ENCODE measurements at regions not wholly inside any gene's neighbourhood (a gene's known extent, or its start where the extent isn't known, plus 50 kb on each side); places are given as distances from the start of the nearest gene placed in this dataset.

GRCh38 chr10:8576911-8577310 lies 522.4 kb downstream of the GATA3 start (continued):
- no peak for TF ChIP-seq EP300 (IDR thresholded peaks at IDR 0.05; ENCODE audit: borderline replicate concordance in 1 of 2, control insufficient read depth in 1 of 2, low read depth in 2 of 2, low read length in 2 of 2)
- TF ChIP-seq POLR2AphosphoS5 (IDR thresholded peaks at IDR 0.05; ENCODE audit: low read length): no peak
- TF ChIP-seq, protein P1, sequence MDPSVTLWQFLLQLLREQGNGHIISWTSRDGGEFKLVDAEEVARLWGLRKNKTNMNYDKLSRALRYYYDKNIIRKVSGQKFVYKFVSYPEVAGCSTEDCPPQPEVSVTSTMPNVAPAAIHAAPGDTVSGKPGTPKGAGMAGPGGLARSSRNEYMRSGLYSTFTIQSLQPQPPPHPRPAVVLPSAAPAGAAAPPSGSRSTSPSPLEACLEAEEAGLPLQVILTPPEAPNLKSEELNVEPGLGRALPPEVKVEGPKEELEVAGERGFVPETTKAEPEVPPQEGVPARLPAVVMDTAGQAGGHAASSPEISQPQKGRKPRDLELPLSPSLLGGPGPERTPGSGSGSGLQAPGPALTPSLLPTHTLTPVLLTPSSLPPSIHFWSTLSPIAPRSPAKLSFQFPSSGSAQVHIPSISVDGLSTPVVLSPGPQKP (IDR thresholded peaks at IDR 0.05; ENCODE audit: low read depth, low read length): no peak

DNA sequence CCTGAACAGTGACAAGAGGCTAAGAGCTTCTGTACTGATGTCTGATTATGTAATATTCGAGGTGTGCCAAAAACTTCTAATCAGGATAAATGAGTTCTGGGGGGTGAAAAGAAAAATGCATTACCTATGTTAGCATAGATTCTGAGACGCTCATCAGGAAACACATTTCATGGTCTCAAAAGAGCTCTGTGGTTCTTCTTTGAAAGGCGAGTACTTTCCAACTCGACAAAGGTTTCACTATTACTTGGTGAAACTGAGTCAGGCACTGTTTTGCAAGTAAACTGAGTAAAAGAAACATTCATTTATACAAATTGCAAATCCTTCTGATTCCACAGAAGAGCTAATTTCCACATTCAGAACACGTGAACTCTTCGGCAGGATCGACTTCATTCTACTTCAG lies 523.2 kb downstream of the GATA3 start:
- ChIA-PET CTCF (no interaction called here), SMC1A (ENCODE audit: uncharacterized antibody, unreplicated experiment) (interaction anchor here (0.8 to 1.0 kb wide), 2 partner anchors 8 to 26 kb away, joined by 3 to 4 read pairs; no protein-coding TSS in a partner anchor), POLR2A (no interaction called here), RAD21 (ENCODE audit: unreplicated experiment) (no interaction called here)
- no TSS peak for BruUV-seq (replicated peaks)
- ATAC-seq (no peak), FAIRE-seq (no peak), DNase-seq (ENCODE audit: low read depth, low spot score) (no peak)
- Histone ChIP-seq H3K4me3 (no peak overlapping the region), H3K4me2 (ENCODE audit: control insufficient read depth, insufficient read depth) (no peak overlapping the region), H3K79me2 (ENCODE audit: control insufficient read depth, insufficient read depth, low read length) (no peaks in the 10 kb centered on the region), H2AFZ (ENCODE audit: control insufficient read depth, low read depth, low read length) (no peak overlapping the region), H3K9me3 (replicated peaks; ENCODE audit: control insufficient read depth, insufficient read depth, low read length) (no peaks in the 10 kb centered on the region), H3K27ac (ENCODE audit: control insufficient read depth, insufficient read depth) (no peak overlapping the region), H3K27me3 (replicated peaks in 1 of 2; ENCODE audit: control insufficient read depth in 2 of 2, insufficient read depth in 2 of 2, low read length in 1 of 2) (no peaks in the 10 kb centered on the region), H4K20me1 (ENCODE audit: control insufficient read depth, insufficient read depth) (no peaks in the 10 kb centered on the region), H3K9ac (ENCODE audit: control insufficient read depth, insufficient read depth, low read length) (no peak overlapping the region), H3K4me1 (ENCODE audit: control insufficient read depth, insufficient read depth, low read length) (no peaks in the 10 kb centered on the region), H3K36me3 (ENCODE audit: control insufficient read depth in 2 of 2, insufficient read depth in 2 of 2, low read length in 1 of 2) (no peaks in the 10 kb centered on the region)
- WGBS (ENCODE audit: insufficient coverage, insufficient replicate concordance, low lambda C conversion rate, missing lambda C conversion rate): 28% methylated on average over 7 of the region's 7 CpGs
- intact Hi-C loops (cut with micrococcal nuclease; ENCODE audit: unreplicated experiment) (no loop called here), in situ Hi-C loops (cut with MboI) (no loop called here)
- TF ChIP-seq ZBTB4 (CRISPR knock-in tag; IDR thresholded peaks at IDR 0.05) (no peak), SMAD5 (IDR thresholded peaks at IDR 0.05; ENCODE audit: low read depth) (no peak), CREB1 (IDR thresholded peaks at IDR 0.05; ENCODE audit: low read depth) (no peak)
- TF ChIP-seq, protein P2, sequence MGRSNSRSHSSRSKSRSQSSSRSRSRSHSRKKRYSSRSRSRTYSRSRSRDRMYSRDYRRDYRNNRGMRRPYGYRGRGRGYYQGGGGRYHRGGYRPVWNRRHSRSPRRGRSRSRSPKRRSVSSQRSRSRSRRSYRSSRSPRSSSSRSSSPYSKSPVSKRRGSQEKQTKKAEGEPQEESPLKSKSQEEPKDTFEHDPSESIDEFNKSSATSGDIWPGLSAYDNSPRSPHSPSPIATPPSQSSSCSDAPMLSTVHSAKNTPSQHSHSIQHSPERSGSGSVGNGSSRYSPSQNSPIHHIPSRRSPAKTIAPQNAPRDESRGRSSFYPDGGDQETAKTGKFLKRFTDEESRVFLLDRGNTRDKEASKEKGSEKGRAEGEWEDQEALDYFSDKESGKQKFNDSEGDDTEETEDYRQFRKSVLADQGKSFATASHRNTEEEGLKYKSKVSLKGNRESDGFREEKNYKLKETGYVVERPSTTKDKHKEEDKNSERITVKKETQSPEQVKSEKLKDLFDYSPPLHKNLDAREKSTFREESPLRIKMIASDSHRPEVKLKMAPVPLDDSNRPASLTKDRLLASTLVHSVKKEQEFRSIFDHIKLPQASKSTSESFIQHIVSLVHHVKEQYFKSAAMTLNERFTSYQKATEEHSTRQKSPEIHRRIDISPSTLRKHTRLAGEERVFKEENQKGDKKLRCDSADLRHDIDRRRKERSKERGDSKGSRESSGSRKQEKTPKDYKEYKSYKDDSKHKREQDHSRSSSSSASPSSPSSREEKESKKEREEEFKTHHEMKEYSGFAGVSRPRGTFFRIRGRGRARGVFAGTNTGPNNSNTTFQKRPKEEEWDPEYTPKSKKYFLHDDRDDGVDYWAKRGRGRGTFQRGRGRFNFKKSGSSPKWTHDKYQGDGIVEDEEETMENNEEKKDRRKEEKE (IDR thresholded peaks at IDR 0.05): no peak
- TF ChIP-seq, protein P3, sequence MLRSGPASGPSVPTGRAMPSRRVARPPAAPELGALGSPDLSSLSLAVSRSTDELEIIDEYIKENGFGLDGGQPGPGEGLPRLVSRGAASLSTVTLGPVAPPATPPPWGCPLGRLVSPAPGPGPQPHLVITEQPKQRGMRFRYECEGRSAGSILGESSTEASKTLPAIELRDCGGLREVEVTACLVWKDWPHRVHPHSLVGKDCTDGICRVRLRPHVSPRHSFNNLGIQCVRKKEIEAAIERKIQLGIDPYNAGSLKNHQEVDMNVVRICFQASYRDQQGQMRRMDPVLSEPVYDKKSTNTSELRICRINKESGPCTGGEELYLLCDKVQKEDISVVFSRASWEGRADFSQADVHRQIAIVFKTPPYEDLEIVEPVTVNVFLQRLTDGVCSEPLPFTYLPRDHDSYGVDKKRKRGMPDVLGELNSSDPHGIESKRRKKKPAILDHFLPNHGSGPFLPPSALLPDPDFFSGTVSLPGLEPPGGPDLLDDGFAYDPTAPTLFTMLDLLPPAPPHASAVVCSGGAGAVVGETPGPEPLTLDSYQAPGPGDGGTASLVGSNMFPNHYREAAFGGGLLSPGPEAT (IDR thresholded peaks at IDR 0.05; ENCODE audit: low read depth): no peak
